HG03280 (cell line): ENCODE measurements at regions not wholly inside any gene's neighbourhood (a gene's known extent, or its start where the extent isn't known, plus 50 kb on each side); places are given as distances from the start of the nearest gene placed in this dataset.

ENCODE experiments used
- ATAC-seq: cut with Tn5 transposase; IDR thresholded peaks from one replicate; pipeline ENCODE4 v1.9.1; 2021; ENCODE audit warnings: mild to moderate bottlenecking, moderate library complexity; ENCODE audit not compliant: unreplicated experiment

DNA sequence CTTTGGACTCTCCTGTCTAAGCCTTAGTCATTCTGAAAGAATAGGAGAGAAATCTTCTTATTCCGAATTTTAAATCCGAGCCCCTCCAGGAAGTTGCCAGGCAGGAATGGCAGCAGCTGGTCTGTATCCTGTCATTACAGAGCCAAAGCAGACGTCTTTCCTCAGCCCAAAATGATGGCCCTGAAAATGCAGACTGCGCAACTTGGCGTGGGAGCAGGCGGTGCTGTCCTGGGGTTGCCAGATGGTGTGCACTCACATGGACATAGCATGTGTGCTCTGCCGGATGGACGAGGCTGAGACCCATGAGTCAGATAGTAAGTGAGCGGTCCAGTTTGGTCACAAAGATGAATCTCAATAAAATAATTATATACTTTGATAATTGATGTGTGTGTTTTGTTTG is 410.4 kb downstream of the KCTD16 start:
- ATAC-seq = no peak

DNA sequence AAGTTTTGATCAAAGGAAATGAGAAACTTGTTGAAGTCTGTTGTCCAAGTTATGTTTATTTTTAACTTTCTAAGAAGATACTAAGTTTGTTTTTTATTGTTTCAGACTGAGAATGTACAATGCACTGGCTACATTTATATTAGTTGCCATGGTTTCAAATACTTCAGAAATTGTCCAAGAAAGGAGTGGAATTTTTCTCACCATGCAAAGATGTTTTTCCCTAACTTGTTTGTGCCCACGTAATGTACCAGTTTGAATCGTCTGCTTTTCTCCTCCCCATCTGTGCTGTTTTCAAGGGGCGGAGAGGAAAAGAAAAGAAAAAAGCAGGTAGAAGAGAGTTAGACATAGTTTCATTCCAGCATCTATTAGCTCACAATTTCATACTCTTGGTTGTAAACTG is 407.0 kb downstream of the KCTD16 start:
- no peak for ATAC-seq

- no peak for ATAC-seq
Observed at GRCh38 chr5:144575736-144576135, 405.1 kb downstream of the KCTD16 start.

DNA sequence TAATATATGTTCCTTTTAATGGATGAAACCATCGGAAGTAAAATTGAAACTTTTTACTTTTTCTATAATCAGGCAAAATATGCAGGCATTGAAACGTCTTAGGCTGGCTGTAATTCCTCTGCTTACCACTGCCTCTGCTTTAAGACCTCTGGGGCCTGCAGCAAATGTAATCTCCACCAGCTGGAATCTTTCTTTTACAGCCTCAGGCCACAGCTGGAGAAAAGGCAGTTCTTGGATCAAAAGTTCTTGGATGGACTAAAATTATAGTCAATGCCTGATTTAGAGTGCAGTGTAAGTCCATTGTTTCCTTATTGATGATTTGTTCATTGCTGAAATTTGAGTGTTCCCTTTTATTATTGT is 396.7 kb downstream of the KCTD16 start:
- no peak for ATAC-seq

DNA sequence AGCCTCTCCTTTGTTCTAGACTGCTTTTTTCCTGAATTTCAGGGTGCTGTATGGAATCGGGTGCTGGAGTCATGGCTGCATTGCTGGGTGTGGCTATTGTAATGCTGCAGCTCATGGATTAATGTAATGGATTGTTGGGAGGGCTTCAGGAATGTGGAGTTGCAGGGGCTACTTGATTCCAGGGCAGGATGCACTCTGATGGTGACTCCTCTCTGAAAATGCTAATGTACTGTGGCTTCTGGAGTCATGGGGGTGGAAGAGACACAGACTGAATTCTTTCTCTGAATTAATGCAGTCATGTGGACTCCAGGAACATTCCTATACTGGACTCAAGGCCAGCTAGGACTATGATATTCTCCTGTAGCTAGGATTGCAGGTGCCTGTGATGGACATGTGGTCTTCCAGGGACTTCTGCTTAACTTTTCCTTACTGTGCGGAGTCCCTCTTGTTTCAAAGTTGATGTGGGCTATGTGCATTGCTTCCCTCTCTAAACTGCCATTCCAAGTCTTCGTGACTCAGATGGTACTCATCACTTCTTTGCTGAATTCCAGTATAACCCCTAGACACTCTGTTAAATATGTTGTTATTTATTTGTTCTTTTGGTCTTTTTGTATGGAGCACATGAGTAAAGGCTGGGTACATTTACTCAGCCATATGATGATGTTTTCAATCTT is 396.2 kb downstream of the KCTD16 start:
- no peak for ATAC-seq

DNA sequence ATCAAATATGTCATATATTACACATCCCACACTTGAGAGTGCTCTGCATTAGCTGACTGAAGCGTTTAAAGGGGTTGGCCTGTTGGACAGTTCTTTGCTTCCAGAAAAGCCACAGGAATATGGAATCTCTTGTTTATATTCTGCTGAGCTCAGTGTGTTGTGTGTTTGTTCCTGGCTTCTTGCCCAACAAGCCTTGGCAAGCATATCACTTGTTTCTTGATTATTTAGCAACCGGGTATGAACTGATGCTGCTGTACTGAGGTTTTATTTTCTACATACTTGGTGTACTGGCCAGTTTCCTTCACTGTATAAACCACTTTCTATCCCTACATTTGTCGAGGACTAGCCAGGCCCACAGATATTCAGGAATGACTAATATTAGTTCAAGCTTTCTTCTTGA is 378.9 kb downstream of the KCTD16 start:
- ATAC-seq = no peak

DNA sequence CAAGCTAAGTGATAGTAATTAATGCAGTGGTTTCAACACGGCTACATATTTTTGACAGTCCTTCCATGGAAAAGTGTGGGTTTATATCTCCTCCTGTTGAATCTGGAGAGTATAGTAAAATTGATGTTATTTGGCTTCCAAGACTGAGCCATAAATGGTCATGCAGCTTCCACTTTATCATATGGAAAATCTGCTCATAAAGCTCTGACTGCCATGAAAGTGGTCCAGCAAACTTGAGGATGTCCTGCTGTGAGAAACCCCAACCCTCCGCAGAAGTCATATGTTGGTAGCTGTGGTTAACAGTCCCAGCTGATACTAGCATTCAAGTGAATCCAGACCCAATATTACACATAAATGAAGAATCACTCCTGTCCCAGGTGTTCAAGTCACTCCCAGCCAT is 378.3 kb downstream of the KCTD16 start:
- no peak for ATAC-seq

- no peak for ATAC-seq
Observed at GRCh38 chr5:144547098-144547499, 376.4 kb downstream of the KCTD16 start.

- ATAC-seq = no peak
Observed at GRCh38 chr5:144538845-144539244, 368.2 kb downstream of the KCTD16 start.
